PFSK-1 (cell line): ENCODE measurements at regions not wholly inside any gene's neighbourhood (a gene's known extent, or its start where the extent isn't known, plus 50 kb on each side); places are given as distances from the start of the nearest gene placed in this dataset.

ENCODE experiments used
- FOXP2 ChIP-seq: optimal IDR thresholded peaks from 2 replicates; pipeline ENCODE3; 2011; ENCODE audit warnings: borderline replicate concordance, control low read depth, inconsistent platforms; ENCODE audit not compliant: insufficient read depth; ENCODE audit errors: extremely low read length, extremely low read depth
- POLR2AphosphoS5 ChIP-seq: IDR thresholded peaks from 2 replicates; pipeline ENCODE4 v1.6.1; 2012; ENCODE audit warnings: low read depth, mild to moderate bottlenecking, control low read depth, low read length, moderate library complexity
- SIN3A ChIP-seq: IDR thresholded peaks from 2 replicates; pipeline ENCODE4 v1.6.1; 2012; ENCODE audit warnings: mild to moderate bottlenecking, low read length, moderate library complexity, borderline replicate concordance; ENCODE audit not compliant: insufficient read depth
- TAF1 ChIP-seq: IDR thresholded peaks from 2 replicates; pipeline ENCODE4 v1.6.1; 2012; ENCODE audit warnings: low read length, control low read depth, borderline replicate concordance; ENCODE audit not compliant: insufficient read depth
- TF ChIP-seq, protein P1 (sequence below), 2 experiments: IDR thresholded peaks; 2 replicates each; pipeline versions ENCODE4 v1.6.1 to v1.8.0; 2011 to 2012; ENCODE audit warnings: low read depth in 2 of 2, low read length in 2 of 2, control low read depth in 1 of 2, inconsistent platforms in 1 of 2, mild to moderate bottlenecking in 1 of 2, moderate library complexity in 1 of 2; ENCODE audit not compliant: insufficient read depth in 1 of 2

DNA sequence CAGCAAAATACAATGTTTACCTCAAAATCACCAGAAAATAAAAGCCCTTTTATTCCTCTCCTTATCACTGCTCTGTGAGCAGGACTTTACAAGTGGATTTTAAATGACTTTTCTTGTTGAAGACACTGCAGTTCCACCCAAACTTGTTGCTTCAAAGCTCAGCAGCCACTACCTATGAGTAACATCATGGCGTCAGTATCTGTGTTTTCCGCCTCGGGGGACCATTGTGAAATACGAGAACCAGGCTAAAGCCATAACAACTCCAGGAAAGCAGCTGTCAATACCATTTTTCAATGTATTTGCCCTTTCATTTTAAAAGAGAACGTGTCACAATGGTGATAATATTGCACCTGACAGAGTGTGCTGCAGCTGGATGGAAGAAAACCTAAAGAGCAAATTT is 284.0 kb upstream of the RNF32 start:
- TF ChIP-seq SIN3A (no peak), FOXP2 (no peak), TAF1 (no peak), POLR2AphosphoS5 (no peak)
- TF ChIP-seq, protein P1, sequence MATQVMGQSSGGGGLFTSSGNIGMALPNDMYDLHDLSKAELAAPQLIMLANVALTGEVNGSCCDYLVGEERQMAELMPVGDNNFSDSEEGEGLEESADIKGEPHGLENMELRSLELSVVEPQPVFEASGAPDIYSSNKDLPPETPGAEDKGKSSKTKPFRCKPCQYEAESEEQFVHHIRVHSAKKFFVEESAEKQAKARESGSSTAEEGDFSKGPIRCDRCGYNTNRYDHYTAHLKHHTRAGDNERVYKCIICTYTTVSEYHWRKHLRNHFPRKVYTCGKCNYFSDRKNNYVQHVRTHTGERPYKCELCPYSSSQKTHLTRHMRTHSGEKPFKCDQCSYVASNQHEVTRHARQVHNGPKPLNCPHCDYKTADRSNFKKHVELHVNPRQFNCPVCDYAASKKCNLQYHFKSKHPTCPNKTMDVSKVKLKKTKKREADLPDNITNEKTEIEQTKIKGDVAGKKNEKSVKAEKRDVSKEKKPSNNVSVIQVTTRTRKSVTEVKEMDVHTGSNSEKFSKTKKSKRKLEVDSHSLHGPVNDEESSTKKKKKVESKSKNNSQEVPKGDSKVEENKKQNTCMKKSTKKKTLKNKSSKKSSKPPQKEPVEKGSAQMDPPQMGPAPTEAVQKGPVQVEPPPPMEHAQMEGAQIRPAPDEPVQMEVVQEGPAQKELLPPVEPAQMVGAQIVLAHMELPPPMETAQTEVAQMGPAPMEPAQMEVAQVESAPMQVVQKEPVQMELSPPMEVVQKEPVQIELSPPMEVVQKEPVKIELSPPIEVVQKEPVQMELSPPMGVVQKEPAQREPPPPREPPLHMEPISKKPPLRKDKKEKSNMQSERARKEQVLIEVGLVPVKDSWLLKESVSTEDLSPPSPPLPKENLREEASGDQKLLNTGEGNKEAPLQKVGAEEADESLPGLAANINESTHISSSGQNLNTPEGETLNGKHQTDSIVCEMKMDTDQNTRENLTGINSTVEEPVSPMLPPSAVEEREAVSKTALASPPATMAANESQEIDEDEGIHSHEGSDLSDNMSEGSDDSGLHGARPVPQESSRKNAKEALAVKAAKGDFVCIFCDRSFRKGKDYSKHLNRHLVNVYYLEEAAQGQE (IDR thresholded peaks at IDR 0.05; ENCODE audit: insufficient read depth in 1 of 2, low read depth in 2 of 2, low read length in 2 of 2), result no peak

DNA sequence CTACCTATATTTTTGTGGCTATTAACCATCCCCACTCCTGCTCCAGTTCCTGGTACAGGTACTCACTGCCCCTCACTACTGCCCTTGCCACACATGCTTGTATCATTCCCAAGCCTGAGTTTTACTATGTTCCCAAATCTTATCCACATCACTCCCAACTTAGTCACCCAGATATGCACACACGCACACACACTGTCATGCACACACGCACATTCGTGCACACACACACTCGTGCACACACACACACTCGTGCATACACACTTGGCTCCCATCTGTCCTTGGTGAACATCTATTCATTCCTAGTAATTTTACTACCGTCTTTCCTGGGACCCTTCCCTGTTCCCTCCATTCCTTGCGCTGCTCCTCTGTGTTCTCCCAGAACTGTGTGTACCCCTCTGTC is 287.2 kb upstream of the RNF32 start:
- TF ChIP-seq, protein P1 (IDR thresholded peaks at IDR 0.05; ENCODE audit: insufficient read depth in 1 of 2, low read depth in 2 of 2, low read length in 2 of 2), result no peak
- TF ChIP-seq SIN3A, result no peak
- no peak for TF ChIP-seq FOXP2
- no peak for TF ChIP-seq TAF1
- TF ChIP-seq POLR2AphosphoS5, result no peak

DNA sequence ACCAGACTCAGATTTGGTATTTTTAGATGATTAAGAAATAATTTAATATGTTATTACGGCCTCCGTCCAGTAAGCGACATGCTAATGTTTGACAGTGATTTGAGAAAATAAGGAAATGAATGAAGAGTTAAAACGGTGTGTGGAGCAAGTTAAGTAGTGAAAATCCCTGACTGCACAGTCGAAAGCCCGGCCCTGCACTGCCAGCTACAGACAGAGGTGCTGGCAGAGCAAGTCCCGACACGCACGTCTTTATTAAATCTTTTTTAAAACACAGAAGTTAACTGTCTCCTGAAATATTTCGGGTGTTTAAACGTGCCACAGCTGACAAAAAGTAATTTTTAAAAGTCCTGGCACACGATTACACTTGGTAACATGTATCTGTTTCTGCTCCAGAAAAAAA is 293.4 kb upstream of the RNF32 start:
- TF ChIP-seq SIN3A (no peak), TAF1 (no peak), POLR2AphosphoS5 (no peak), FOXP2 (no peak)
- TF ChIP-seq, protein P1 (IDR thresholded peaks at IDR 0.05; ENCODE audit: insufficient read depth in 1 of 2, low read depth in 2 of 2, low read length in 2 of 2), result no peak

- TF ChIP-seq, protein P1 (IDR thresholded peaks at IDR 0.05; ENCODE audit: insufficient read depth in 1 of 2, low read depth in 2 of 2, low read length in 2 of 2), result no peak
- no peak for TF ChIP-seq SIN3A
- no peak for TF ChIP-seq TAF1
- TF ChIP-seq POLR2AphosphoS5, result no peak
- TF ChIP-seq FOXP2, result no peak
Observed at GRCh38 chr7:156344595-156344994, 296.0 kb upstream of the RNF32 start.

- TF ChIP-seq, protein P1 (IDR thresholded peaks at IDR 0.05; ENCODE audit: insufficient read depth in 1 of 2, low read depth in 2 of 2, low read length in 2 of 2), result no peak
- no peak for TF ChIP-seq FOXP2
- no peak for TF ChIP-seq POLR2AphosphoS5
- TF ChIP-seq TAF1, result no peak
- TF ChIP-seq SIN3A, result no peak
Observed at GRCh38 chr7:156334636-156335035, 305.9 kb upstream of the RNF32 start.
